ENCODE measurements at regions not wholly inside any gene's neighbourhood (a gene's known extent, or its start where the extent isn't known, plus 50 kb on each side); places are given as distances from the start of the nearest gene placed in this dataset.

DNA sequence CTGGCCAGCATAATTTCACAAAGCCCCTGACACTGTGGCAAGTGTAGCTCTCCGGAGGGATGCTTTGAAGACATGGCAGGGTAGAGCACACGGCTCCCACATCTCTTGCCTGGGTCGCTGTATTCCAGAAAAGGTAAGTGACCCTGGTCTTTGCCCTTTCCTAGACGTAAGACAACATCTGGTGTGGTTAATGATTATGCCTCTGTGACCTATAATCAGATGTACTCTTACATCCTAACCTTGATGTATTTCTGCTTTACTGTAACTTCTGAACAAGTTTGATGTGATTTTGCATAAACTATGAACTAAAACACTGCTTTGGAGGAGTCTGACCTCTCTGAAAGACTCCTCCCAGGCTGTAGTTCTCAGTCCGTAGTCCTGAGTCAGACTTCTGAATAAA, 59.1 kb upstream of the ACSL1 start (continued):
- TF ChIP-seq ZBTB42 (CRISPR knock-in tag; IDR thresholded peaks at IDR 0.05) (peak; percentile 95; the same call in 1 of the 2 replicates), KAT8 (CRISPR knock-in tag; IDR thresholded peaks at IDR 0.05) (peak; percentile 42), ZC3H13 (CRISPR knock-in tag; IDR thresholded peaks at IDR 0.05) (no peak), CSRNP1 (CRISPR knock-in tag; IDR thresholded peaks at IDR 0.05) (no peak), ZNF460 (CRISPR knock-in tag; IDR thresholded peaks at IDR 0.05; ENCODE audit: borderline replicate concordance) (no peak), ZNF790 (CRISPR knock-in tag; IDR thresholded peaks at IDR 0.05; ENCODE audit: borderline replicate concordance) (no peak), ZNF784 (CRISPR knock-in tag; IDR thresholded peaks at IDR 0.05; ENCODE audit: borderline replicate concordance) (no peak), REL (CRISPR knock-in tag; conservative IDR thresholded peaks at IDR 0.05) (no peak), ZNF138 (CRISPR knock-in tag; IDR thresholded peaks at IDR 0.05; ENCODE audit: low read depth) (no peak), ZNF567 (CRISPR knock-in tag; IDR thresholded peaks at IDR 0.05; ENCODE audit: borderline replicate concordance) (0 out of 2 replicates have a peak, but pooled peaks have one; percentile 34), ZMYM2 (CRISPR knock-in tag; IDR thresholded peaks at IDR 0.05) (no peak), RFX5 (IDR thresholded peaks at IDR 0.05; ENCODE audit: low read depth, low read length) (no peak), ZNF724P (CRISPR knock-in tag; IDR thresholded peaks at IDR 0.05; ENCODE audit: borderline replicate concordance) (no peak), EZH2 (conservative IDR thresholded peaks at IDR 0.05; ENCODE audit: low read depth, low read length) (no peak), DNMT3B (CRISPR knock-in tag; conservative IDR thresholded peaks at IDR 0.05) (no peak), GATAD1 (CRISPR knock-in tag; IDR thresholded peaks at IDR 0.05) (no peak), HMGXB3 (CRISPR knock-in tag; IDR thresholded peaks at IDR 0.05; ENCODE audit: borderline replicate concordance) (peak; percentile 52; the same call in 1 of the 2 replicates), TRAFD1 (CRISPR knock-in tag; IDR thresholded peaks at IDR 0.05; ENCODE audit: borderline replicate concordance) (no peak)
- TF ChIP-seq, protein P1, sequence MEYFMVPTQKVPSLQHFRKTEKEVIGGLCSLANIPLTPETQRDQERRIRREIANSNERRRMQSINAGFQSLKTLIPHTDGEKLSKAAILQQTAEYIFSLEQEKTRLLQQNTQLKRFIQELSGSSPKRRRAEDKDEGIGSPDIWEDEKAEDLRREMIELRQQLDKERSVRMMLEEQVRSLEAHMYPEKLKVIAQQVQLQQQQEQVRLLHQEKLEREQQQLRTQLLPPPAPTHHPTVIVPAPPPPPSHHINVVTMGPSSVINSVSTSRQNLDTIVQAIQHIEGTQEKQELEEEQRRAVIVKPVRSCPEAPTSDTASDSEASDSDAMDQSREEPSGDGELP (IDR thresholded peaks at IDR 0.05; ENCODE audit: borderline replicate concordance, low read depth) = peak; percentile 71; the same call in 1 of the 2 replicates

Data from HepG2 (cell line).